WTC11 (cell line): ENCODE measurements at regions not wholly inside any gene's neighbourhood (a gene's known extent, or its start where the extent isn't known, plus 50 kb on each side); places are given as distances from the start of the nearest gene placed in this dataset.

ENCODE experiments used
- ATAC-seq: fragments of 200-7000 bp; cut with Tn5 transposase; 2 replicates; pipeline ENCODE4 v1.10.0; 2021; ENCODE audit warnings: mild to moderate bottlenecking, moderate library complexity
- CTCF ChIA-PET: fragments of 300-600 bp; sonication (Branson Sonifier 250); formaldehyde crosslinking; loops from one replicate; lab custom pipeline; 2021; ENCODE audit warnings: antibody characterized with exemption; lab: Charles Lee
- POLR2A ChIA-PET: fragments of 350-600 bp; sonication (Branson Sonifier 250); formaldehyde crosslinking; loops from one replicate; lab custom pipeline; 2021; ENCODE audit warnings: antibody characterized with exemption; lab: Charles Lee
- DNase-seq: peaks from one replicate; pipeline ENCODE4 v3.0.0; 2021; ENCODE audit warnings: low spot score
- H3K27ac Mint-ChIP-seq: 2 replicates; pipeline ENCODE4 v1.8.0; 2021; ENCODE audit warnings: mixed read lengths
- H3K27me3 Mint-ChIP-seq: 2 replicates; pipeline ENCODE4 v1.8.0; 2021; ENCODE audit warnings: low read depth, mild to moderate bottlenecking, moderate library complexity, mixed read lengths
- H3K36me3 Mint-ChIP-seq: 2 replicates; pipeline ENCODE4 v1.8.0; 2021; ENCODE audit warnings: mixed read lengths
- H3K4me1 Mint-ChIP-seq: 2 replicates; pipeline ENCODE4 v1.8.0; 2022; ENCODE audit warnings: mixed read lengths
- H3K4me3 Mint-ChIP-seq: 2 replicates; pipeline ENCODE4 v1.8.0; 2021; ENCODE audit warnings: mild to moderate bottlenecking, moderate library complexity, mixed read lengths
- H3K9me3 Mint-ChIP-seq: 2 replicates; pipeline ENCODE4 v1.8.0; 2021; ENCODE audit warnings: mixed read lengths
- E2F1 ChIP-seq: sonication (generic); formaldehyde crosslinking; IDR thresholded peaks from 2 replicates; pipeline ENCODE4 v1.8.0; 2022; ENCODE audit warnings: mild to moderate bottlenecking, missing genetic modification reagents
- E2F4 ChIP-seq: sonication (generic); formaldehyde crosslinking; IDR thresholded peaks from 2 replicates; pipeline ENCODE4 v1.8.1; 2022; ENCODE audit warnings: low read depth, mild to moderate bottlenecking, moderate library complexity, missing genetic modification reagents, borderline replicate concordance
- ESRRA ChIP-seq: sonication (generic); formaldehyde crosslinking; IDR thresholded peaks from 2 replicates; pipeline ENCODE4 v1.8.1; 2022; ENCODE audit warnings: mild to moderate bottlenecking, missing genetic modification reagents, borderline replicate concordance
- FOXP1 ChIP-seq: sonication (generic); formaldehyde crosslinking; IDR thresholded peaks from 2 replicates; pipeline ENCODE4 v1.8.0; 2022; ENCODE audit warnings: missing genetic modification reagents, mild to moderate bottlenecking, moderate library complexity, borderline replicate concordance
- GABPB1 ChIP-seq: sonication (generic); formaldehyde crosslinking; IDR thresholded peaks from 2 replicates; pipeline ENCODE4 v1.8.1; 2023; ENCODE audit warnings: mild to moderate bottlenecking, missing genetic modification reagents
- GRHL2 ChIP-seq: fragments of 250-450 bp; sonication (Bioruptor Pico); IDR thresholded peaks from 2 replicates; pipeline ENCODE4 v1.8.0; 2022; ENCODE audit warnings: mild to moderate bottlenecking, moderate library complexity; ENCODE audit not compliant: insufficient replicate concordance, severe bottlenecking
- KAT7 ChIP-seq: sonication (generic); formaldehyde crosslinking; IDR thresholded peaks from 2 replicates; pipeline ENCODE4 v1.8.1; 2023; ENCODE audit warnings: missing genetic modification reagents, mild to moderate bottlenecking, borderline replicate concordance
- MLX ChIP-seq: sonication (generic); formaldehyde crosslinking; IDR thresholded peaks from 2 replicates; pipeline ENCODE4 v1.8.1; 2023; ENCODE audit warnings: mild to moderate bottlenecking, missing genetic modification reagents, moderate library complexity
- NFYB ChIP-seq: sonication (generic); formaldehyde crosslinking; conservative IDR thresholded peaks from 2 replicates; pipeline ENCODE4 v1.8.0; 2022; ENCODE audit warnings: low read depth, missing genetic modification reagents
- NR2C2 ChIP-seq: sonication (generic); formaldehyde crosslinking; IDR thresholded peaks from 2 replicates; pipeline ENCODE4 v1.8.0; 2022; ENCODE audit warnings: mild to moderate bottlenecking, missing genetic modification reagents
- SOX15 ChIP-seq: fragments of 250-450 bp; sonication (Bioruptor Pico); IDR thresholded peaks from 2 replicates; pipeline ENCODE4 v1.9.0; 2021; ENCODE audit warnings: mild to moderate bottlenecking
- TEAD4 ChIP-seq: sonication (generic); formaldehyde crosslinking; IDR thresholded peaks from 2 replicates; pipeline ENCODE4 v1.8.0; 2022; ENCODE audit warnings: mild to moderate bottlenecking, missing genetic modification reagents
- TP53 ChIP-seq: sonication (generic); formaldehyde crosslinking; IDR thresholded peaks from 2 replicates; pipeline ENCODE4 v1.8.1; 2023; ENCODE audit warnings: mild to moderate bottlenecking, missing genetic modification reagents
- ZNF121 ChIP-seq: sonication (generic); formaldehyde crosslinking; IDR thresholded peaks from 2 replicates; pipeline ENCODE4 v1.8.0; 2023; ENCODE audit warnings: missing genetic modification reagents
- ZNF263 ChIP-seq: sonication (generic); formaldehyde crosslinking; IDR thresholded peaks from 2 replicates; pipeline ENCODE4 v1.8.1; 2022; ENCODE audit warnings: low read depth, mild to moderate bottlenecking, moderate library complexity, missing genetic modification reagents
- ZNF281 ChIP-seq: sonication (generic); formaldehyde crosslinking; IDR thresholded peaks from 2 replicates; pipeline ENCODE4 v1.8.0; 2023; ENCODE audit warnings: mild to moderate bottlenecking, missing genetic modification reagents
- ZNF396 ChIP-seq: fragments of 250-450 bp; sonication (Bioruptor Pico); IDR thresholded peaks from 2 replicates; pipeline ENCODE4 v1.8.0; 2021; ENCODE audit warnings: mild to moderate bottlenecking, moderate library complexity, borderline replicate concordance
- ZNF532 ChIP-seq: fragments of 250-450 bp; sonication (Bioruptor Pico); IDR thresholded peaks from 2 replicates; pipeline ENCODE4 v1.9.0; 2021; ENCODE audit warnings: mild to moderate bottlenecking, borderline replicate concordance
- ZSCAN18 ChIP-seq: fragments of 250-450 bp; sonication (Bioruptor Pico); IDR thresholded peaks from 2 replicates; pipeline ENCODE4 v2.1.2; 2022; ENCODE audit warnings: mild to moderate bottlenecking, moderate library complexity

GRCh38 chr9:82308836-82309235 lies 320.3 kb downstream of the SPATA31D1 start:
- TF ChIP-seq ZNF532 (CRISPR knock-in tag): no peak
- TF ChIP-seq TP53: no peak
- no peak overlapping the region for H3K4me3 Mint-ChIP-seq
- H3K36me3 Mint-ChIP-seq: no peaks in the 10 kb centered on the region
- H3K4me1 Mint-ChIP-seq: peaks cover 5% of the 10 kb centered on the region
- ChIA-PET POLR2A (no interaction called here), CTCF (no interaction called here)
- H3K27me3 Mint-ChIP-seq: no peaks in the 10 kb centered on the region
- peaks cover 17% of the 10 kb centered on the region for H3K9me3 Mint-ChIP-seq
- H3K27ac Mint-ChIP-seq: no peak overlapping the region
- no peak for ATAC-seq
- DNase-seq: no peak

- POLR2A ChIA-PET: no interaction called here
- Mint-ChIP-seq H3K4me3 (no peak overlapping the region), H3K4me1 (no peaks in the 10 kb centered on the region)
These were observed 325.1 kb downstream of the SPATA31D1 start for GRCh38 chr9:82313697-82314096.

More at GRCh38 chr9:82313697-82314096, 325.1 kb downstream of the SPATA31D1 start:
- Mint-ChIP-seq H3K36me3 (no peaks in the 10 kb centered on the region), H3K9me3 (peaks cover 17% of the 10 kb centered on the region), H3K27ac (no peak overlapping the region), H3K27me3 (no peaks in the 10 kb centered on the region)
- DNase-seq (no peak), ATAC-seq (no peak)
- CTCF ChIA-PET: no interaction called here
- TF ChIP-seq TEAD4 (CRISPR knock-in tag) (no peak), KAT7 (no peak), GABPB1 (no peak), NFYB (CRISPR knock-in tag) (no peak), E2F1 (CRISPR knock-in tag) (no peak), ZNF532 (CRISPR knock-in tag) (no peak), ZNF281 (CRISPR knock-in tag) (no peak), SOX15 (CRISPR knock-in tag) (no peak), ZNF121 (CRISPR knock-in tag) (no peak), ZNF263 (no peak), E2F4 (CRISPR knock-in tag) (no peak), ZNF396 (CRISPR knock-in tag) (no peak), ESRRA (CRISPR knock-in tag) (no peak), MLX (CRISPR knock-in tag) (no peak), NR2C2 (CRISPR knock-in tag) (no peak), FOXP1 (CRISPR knock-in tag) (no peak), ZSCAN18 (no peak), GRHL2 (CRISPR knock-in tag) (no peak)
